ENCODE measurements at regions not wholly inside any gene's neighbourhood (a gene's known extent, or its start where the extent isn't known, plus 50 kb on each side); places are given as distances from the start of the nearest gene placed in this dataset.
"Not testable (repeated sequence)": the region's sequence is repeated elsewhere in the genome, so short reads cannot be mapped to it uniquely, and the experiment has no call there.

DNA sequence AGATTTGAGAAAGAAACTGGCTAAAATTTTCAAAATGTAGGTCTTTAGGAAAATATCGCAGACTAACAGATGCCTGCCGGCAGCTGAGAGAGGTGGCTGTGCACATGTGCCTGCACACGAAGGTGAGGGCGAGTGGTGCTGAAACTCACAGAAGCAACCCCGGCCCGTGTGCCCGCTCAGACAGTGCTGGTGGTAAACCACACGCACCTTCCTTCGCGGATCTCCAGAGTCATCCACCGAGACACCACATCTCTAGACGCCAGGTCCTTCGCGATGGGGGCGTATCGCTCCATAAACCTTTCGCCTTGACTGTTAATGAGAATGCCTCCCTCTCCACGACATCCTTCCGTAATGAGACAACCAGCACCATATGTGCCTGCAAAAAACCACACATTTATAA is 68.5 kb upstream of the TNK2 start:
- not testable (repeated sequence) for H3K9ac ChIP-seq (ENCODE audit: low read length in 5 of 5); H3K27ac ChIP-seq (ENCODE audit: low read depth, low read length); H3K27me3 ChIP-seq (ENCODE audit: control insufficient read depth in 5 of 5, insufficient read depth in 4 of 5, low read length in 5 of 5); H3K9me3 ChIP-seq (ENCODE audit: control insufficient read depth in 5 of 5, low read length in 5 of 5); H3K4me1 ChIP-seq (ENCODE audit: control insufficient read depth in 5 of 5, insufficient read depth in 5 of 5, low read length in 5 of 5); H3K4me3 ChIP-seq (ENCODE audit: low read depth in 1 of 5, low read length in 5 of 5)
- peaks cover 2 to 56% (median 40%) of the 10 kb centered on the region in 5 donors for H3K36me3 ChIP-seq (ENCODE audit: control insufficient read depth in 5 of 5, insufficient read depth in 5 of 5, low read length in 5 of 5)

DNA sequence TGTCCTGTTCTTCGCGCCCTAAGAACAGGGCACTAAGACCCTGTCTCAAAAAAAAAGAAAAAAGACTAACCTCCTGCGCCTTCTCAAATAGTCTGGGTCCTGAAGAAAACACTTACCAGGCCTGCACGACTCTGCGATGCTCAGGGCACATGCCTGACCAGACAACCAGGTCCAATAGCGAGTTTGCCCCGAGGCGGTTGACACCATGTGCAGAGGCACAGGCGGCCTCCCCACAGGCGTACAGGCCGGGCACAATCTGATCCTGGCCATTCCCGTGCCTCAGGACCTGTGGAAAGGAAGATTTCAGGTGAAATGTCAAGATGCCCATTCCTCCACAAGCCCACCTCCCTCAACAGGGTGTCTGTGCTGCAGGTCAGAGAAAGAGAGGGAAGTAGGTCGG is 65.9 kb upstream of the TNK2 start:
- peaks cover 2 to 67% (median 54%) of the 10 kb centered on the region in 5 donors for H3K36me3 ChIP-seq (ENCODE audit: control insufficient read depth in 5 of 5, insufficient read depth in 5 of 5, low read length in 5 of 5)
- not testable (repeated sequence) for H3K9me3 ChIP-seq (ENCODE audit: control insufficient read depth in 5 of 5, low read length in 5 of 5); H3K27ac ChIP-seq (ENCODE audit: low read depth, low read length); H3K4me1 ChIP-seq (ENCODE audit: control insufficient read depth in 5 of 5, insufficient read depth in 5 of 5, low read length in 5 of 5); H3K9ac ChIP-seq (ENCODE audit: low read length in 5 of 5); H3K4me3 ChIP-seq (ENCODE audit: low read depth in 1 of 5, low read length in 5 of 5); H3K27me3 ChIP-seq (ENCODE audit: control insufficient read depth in 5 of 5, insufficient read depth in 4 of 5, low read length in 5 of 5)

DNA sequence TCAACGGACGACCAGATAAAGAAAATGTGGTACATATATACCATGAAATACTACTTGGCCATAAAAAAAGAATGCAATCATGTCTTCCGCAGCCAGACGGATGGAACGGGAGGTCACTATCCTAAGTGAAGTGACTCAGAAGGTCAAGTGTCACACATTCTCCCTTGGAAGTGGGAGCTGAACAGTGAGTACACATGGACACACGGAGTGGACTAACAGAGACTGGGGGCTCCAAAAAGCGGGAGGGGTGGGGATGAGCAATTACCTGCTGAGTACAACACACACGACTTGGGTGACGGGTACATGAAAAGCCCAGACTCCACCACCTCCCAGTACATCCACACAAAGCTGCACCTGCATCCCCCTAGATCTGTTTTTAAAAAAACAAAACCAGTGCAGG is 62.5 kb upstream of the TNK2 start:
- not testable (repeated sequence) for H3K27me3 ChIP-seq (ENCODE audit: control insufficient read depth in 5 of 5, insufficient read depth in 4 of 5, low read length in 5 of 5); H3K4me3 ChIP-seq (ENCODE audit: low read depth in 1 of 5, low read length in 5 of 5); H3K27ac ChIP-seq (ENCODE audit: low read depth, low read length); H3K4me1 ChIP-seq (ENCODE audit: control insufficient read depth in 5 of 5, insufficient read depth in 5 of 5, low read length in 5 of 5); H3K9me3 ChIP-seq (ENCODE audit: control insufficient read depth in 5 of 5, low read length in 5 of 5); H3K9ac ChIP-seq (ENCODE audit: low read length in 5 of 5)
- H3K36me3 ChIP-seq (ENCODE audit: control insufficient read depth in 5 of 5, insufficient read depth in 5 of 5, low read length in 5 of 5), result peaks cover 0 to 61% (median 54%) of the 10 kb centered on the region in 5 donors

DNA sequence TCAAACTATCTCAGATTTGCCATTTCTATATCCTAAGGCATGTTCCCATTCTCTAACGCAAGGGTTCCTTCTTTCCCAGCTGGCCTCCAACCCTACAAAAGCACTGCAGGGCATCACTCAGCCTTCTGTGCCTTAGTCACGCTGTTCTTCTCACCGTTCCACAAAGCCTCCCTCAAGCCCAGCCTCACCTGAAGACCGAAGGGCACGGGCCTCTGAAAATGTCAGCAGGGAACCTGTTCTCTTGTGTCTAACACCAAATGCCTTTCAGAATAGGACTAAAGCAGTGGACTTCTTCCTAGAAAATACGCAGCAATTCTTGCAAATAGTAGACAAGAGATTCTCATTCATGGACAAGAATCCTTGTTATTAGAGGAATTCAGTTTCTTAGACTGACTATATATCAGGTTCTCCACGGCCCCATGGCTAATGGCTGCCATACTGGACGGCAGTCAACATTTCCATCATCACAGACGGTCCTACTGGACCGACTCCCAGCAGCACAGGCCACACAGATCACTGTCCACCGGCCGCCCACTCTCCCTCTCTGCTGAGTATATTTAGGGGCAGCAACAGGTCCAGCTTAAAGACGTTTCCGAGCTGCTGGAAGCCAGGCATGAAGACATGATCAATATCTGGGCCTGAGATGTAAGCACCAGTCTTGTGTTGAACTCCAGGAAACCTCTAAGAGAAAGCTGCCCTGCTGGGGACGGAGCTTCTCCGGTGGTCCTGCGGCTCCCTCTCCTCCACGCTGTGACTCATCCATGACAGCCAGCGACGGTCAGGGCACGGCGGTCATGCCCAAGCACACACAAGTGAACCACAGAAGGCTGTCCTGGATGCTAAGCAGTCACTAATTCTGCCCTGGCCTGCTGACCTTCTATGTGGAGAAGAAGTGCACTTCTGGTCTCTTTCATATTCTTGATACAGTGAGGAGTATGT is 61.8 kb upstream of the TNK2 start:
- H3K27ac ChIP-seq (ENCODE audit: low read depth, low read length); H3K9ac ChIP-seq (ENCODE audit: low read length in 5 of 5); H3K4me3 ChIP-seq (ENCODE audit: low read depth in 1 of 5, low read length in 5 of 5); H3K9me3 ChIP-seq (ENCODE audit: control insufficient read depth in 5 of 5, low read length in 5 of 5); H3K4me1 ChIP-seq (ENCODE audit: control insufficient read depth in 5 of 5, insufficient read depth in 5 of 5, low read length in 5 of 5); H3K27me3 ChIP-seq (ENCODE audit: control insufficient read depth in 5 of 5, insufficient read depth in 4 of 5, low read length in 5 of 5): not testable (repeated sequence)
- H3K36me3 ChIP-seq (ENCODE audit: control insufficient read depth in 5 of 5, insufficient read depth in 5 of 5, low read length in 5 of 5), result peaks cover 0 to 61% (median 52%) of the 10 kb centered on the region in 5 donors

DNA sequence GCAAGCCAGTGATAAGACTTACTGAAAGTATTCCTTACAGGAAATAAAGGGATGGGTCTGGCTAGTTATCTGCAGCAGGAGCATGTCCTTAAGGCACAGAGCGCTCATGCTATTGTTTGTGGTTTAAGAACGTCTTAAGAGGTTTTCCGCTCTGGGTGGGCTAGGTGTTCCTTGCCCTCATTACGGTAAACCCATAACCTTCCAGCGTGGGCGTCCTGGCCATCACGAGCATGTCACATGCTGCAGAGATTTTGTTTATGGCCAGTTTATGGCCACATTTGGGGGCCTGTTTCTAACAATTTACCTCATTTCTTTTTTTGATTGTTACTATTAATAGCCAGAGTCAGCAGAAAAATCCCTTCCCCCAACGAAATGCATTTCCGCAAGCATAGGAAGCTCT is 61.0 kb upstream of the TNK2 start:
- H3K4me3 ChIP-seq (ENCODE audit: low read depth in 1 of 5, low read length in 5 of 5); H3K9ac ChIP-seq (ENCODE audit: low read length in 5 of 5); H3K27me3 ChIP-seq (ENCODE audit: control insufficient read depth in 5 of 5, insufficient read depth in 4 of 5, low read length in 5 of 5); H3K27ac ChIP-seq (ENCODE audit: low read depth, low read length); H3K4me1 ChIP-seq (ENCODE audit: control insufficient read depth in 5 of 5, insufficient read depth in 5 of 5, low read length in 5 of 5); H3K9me3 ChIP-seq (ENCODE audit: control insufficient read depth in 5 of 5, low read length in 5 of 5): not testable (repeated sequence)
- peaks cover 0 to 60% (median 52%) of the 10 kb centered on the region in 5 donors for H3K36me3 ChIP-seq (ENCODE audit: control insufficient read depth in 5 of 5, insufficient read depth in 5 of 5, low read length in 5 of 5)

DNA sequence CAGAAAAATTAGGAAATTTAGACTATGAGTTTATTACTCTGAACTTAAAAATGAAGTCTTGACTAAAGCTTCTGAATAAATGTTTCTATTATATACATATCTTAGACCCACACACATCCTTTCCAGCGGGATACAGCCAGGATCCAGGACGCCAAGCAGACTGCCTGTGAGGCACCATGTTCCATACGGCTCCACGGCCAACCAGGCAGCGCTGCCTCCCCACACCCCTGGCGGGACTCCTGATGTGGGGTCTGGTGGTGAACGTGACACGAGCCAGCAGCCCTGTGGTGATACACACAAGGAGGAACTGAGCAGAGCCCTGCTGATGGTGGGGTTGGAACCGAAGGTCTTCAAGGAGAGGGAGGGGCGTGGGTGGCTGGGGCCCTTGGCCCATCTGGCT is 59.8 kb upstream of the TNK2 start:
- H3K27me3 ChIP-seq (ENCODE audit: control insufficient read depth in 5 of 5, insufficient read depth in 4 of 5, low read length in 5 of 5); H3K27ac ChIP-seq (ENCODE audit: low read depth, low read length); H3K9me3 ChIP-seq (ENCODE audit: control insufficient read depth in 5 of 5, low read length in 5 of 5); H3K9ac ChIP-seq (ENCODE audit: low read length in 5 of 5); H3K4me1 ChIP-seq (ENCODE audit: control insufficient read depth in 5 of 5, insufficient read depth in 5 of 5, low read length in 5 of 5); H3K4me3 ChIP-seq (ENCODE audit: low read depth in 1 of 5, low read length in 5 of 5): not testable (repeated sequence)
- peaks cover 0 to 56% (median 46%) of the 10 kb centered on the region in 5 donors for H3K36me3 ChIP-seq (ENCODE audit: control insufficient read depth in 5 of 5, insufficient read depth in 5 of 5, low read length in 5 of 5)

DNA sequence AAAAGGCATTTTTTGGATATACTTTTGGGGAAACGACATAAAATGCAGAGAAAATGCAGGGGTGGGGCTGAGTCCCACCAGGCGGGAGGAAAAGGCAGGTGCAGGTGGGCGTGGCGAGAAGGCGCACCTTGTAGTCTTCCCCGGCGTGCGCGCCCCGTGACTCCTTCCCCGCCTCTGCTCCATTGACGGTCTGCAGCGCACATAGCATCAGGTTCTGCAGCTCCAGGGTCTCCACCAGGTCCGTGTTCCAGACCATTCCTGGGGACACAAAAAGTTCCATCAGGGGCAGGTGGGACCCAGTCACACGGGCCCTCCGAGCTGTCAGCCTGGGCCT is 59.0 kb upstream of the TNK2 start:
- H3K36me3 ChIP-seq (ENCODE audit: control insufficient read depth in 5 of 5, insufficient read depth in 5 of 5, low read length in 5 of 5), result peaks cover 0 to 60% (median 50%) of the 10 kb centered on the region in 5 donors
- H3K9ac ChIP-seq (ENCODE audit: low read length in 5 of 5); H3K9me3 ChIP-seq (ENCODE audit: control insufficient read depth in 5 of 5, low read length in 5 of 5); H3K4me3 ChIP-seq (ENCODE audit: low read depth in 1 of 5, low read length in 5 of 5); H3K27ac ChIP-seq (ENCODE audit: low read depth, low read length); H3K27me3 ChIP-seq (ENCODE audit: control insufficient read depth in 5 of 5, insufficient read depth in 4 of 5, low read length in 5 of 5); H3K4me1 ChIP-seq (ENCODE audit: control insufficient read depth in 5 of 5, insufficient read depth in 5 of 5, low read length in 5 of 5): not testable (repeated sequence)

DNA sequence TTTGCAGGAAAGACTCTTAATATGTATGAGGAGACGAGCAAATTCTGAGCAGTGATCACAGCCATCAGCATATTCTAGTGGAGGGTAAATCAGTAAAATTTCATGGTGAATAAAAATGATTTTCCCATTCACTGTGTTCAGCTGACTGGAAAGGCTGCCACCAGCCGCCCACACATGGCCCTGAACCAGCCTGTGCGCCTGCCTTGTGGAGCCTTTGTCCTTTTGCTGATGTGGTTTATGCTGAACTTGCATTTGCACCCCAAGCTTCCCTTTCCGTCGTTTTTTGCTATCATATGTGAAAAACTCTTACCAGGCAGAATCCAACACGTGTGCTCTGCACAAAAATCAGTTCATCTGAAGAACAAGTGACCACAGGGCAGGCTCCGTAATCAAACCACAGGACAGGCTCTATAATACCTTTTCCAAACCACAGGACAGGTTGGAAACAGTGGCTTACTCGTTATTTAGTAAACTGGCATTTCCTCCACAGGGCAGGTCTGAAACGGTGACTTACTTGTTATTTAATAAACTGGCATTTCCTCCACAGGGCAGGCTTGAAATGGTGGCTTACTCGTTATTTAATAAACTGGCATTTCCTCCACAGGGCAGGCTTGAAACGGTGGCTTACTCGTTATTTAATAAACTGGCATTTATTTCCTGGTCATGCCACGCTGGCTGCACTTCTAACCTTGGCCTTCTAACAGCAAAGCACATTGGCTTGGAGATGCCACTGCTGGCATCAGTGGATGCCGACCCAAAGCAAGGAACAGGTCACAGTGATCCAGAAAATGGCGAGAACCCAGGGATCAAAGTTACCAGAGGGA is 58.4 kb upstream of the TNK2 start:
- H3K9ac ChIP-seq (ENCODE audit: low read length in 5 of 5); H3K27me3 ChIP-seq (ENCODE audit: control insufficient read depth in 5 of 5, insufficient read depth in 4 of 5, low read length in 5 of 5); H3K4me1 ChIP-seq (ENCODE audit: control insufficient read depth in 5 of 5, insufficient read depth in 5 of 5, low read length in 5 of 5); H3K9me3 ChIP-seq (ENCODE audit: control insufficient read depth in 5 of 5, low read length in 5 of 5); H3K4me3 ChIP-seq (ENCODE audit: low read depth in 1 of 5, low read length in 5 of 5); H3K27ac ChIP-seq (ENCODE audit: low read depth, low read length): not testable (repeated sequence)
- H3K36me3 ChIP-seq (ENCODE audit: control insufficient read depth in 5 of 5, insufficient read depth in 5 of 5, low read length in 5 of 5), result peaks cover 0 to 57% (median 48%) of the 10 kb centered on the region in 5 donors

DNA sequence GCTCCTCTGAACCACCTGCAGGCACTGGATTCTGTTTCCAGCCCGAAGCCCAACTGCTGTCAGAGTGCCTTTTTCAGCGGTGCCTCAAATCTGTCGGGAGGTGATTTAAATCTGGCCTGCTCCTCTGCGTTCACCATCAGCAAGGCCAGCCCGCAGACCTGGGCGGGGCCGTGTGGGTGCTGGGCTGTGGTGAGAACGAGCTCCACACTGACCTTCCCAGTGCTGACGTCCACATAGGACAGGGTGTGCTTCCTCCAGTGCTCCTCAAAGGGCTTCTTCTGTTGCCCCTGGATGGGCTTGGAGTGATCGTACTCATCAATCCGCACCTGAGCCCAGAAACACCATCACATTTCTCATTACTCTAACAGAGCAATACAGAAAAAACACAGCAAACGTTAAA is 56.9 kb upstream of the TNK2 start:
- H3K4me3 ChIP-seq (ENCODE audit: low read depth in 1 of 5, low read length in 5 of 5); H3K9me3 ChIP-seq (ENCODE audit: control insufficient read depth in 5 of 5, low read length in 5 of 5); H3K27ac ChIP-seq (ENCODE audit: low read depth, low read length); H3K9ac ChIP-seq (ENCODE audit: low read length in 5 of 5); H3K27me3 ChIP-seq (ENCODE audit: control insufficient read depth in 5 of 5, insufficient read depth in 4 of 5, low read length in 5 of 5); H3K4me1 ChIP-seq (ENCODE audit: control insufficient read depth in 5 of 5, insufficient read depth in 5 of 5, low read length in 5 of 5): not testable (repeated sequence)
- H3K36me3 ChIP-seq (ENCODE audit: control insufficient read depth in 5 of 5, insufficient read depth in 5 of 5, low read length in 5 of 5), result peaks cover 0 to 49% (median 35%) of the 10 kb centered on the region in 5 donors

DNA sequence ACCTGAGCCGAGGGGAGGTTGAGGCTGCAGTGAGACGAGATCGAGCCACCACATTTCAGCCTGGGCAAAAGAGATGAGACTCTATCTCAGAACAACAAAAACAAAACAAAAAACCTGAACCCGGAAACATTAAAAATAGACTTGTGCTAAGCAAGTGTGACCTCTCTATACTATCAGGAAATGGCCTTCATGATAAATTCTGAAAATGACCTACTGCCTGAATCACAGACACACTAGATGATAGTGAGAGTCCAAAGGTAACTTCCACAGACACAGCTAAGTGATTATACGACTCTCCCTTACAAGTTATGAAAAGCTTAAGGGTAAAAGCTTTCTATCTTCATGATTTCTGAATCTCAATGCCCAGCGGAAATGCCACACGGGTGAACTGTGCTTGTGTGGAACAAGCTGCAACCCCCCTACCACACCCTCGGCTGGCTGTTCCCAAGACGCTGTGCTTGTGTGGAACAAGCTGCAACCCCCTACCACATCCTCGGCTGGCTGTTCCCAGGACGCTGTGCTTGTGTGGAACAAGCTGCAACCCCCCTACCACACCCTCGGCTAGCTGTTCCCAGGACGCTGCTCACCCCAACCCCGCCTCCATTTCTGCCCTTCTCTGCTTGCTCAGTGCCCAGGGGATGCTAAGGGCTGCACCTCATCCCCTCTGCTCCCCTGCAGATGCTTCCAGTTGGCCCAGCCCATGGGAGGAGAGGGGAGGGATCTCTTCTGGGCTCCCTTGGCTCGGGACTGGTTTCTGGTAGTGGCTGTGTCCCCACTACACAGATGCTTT is 56.2 kb upstream of the TNK2 start:
- not testable (repeated sequence) for H3K4me3 ChIP-seq (ENCODE audit: low read depth in 1 of 5, low read length in 5 of 5); H3K27ac ChIP-seq (ENCODE audit: low read depth, low read length); H3K27me3 ChIP-seq (ENCODE audit: control insufficient read depth in 5 of 5, insufficient read depth in 4 of 5, low read length in 5 of 5); H3K9ac ChIP-seq (ENCODE audit: low read length in 5 of 5); H3K4me1 ChIP-seq (ENCODE audit: control insufficient read depth in 5 of 5, insufficient read depth in 5 of 5, low read length in 5 of 5); H3K9me3 ChIP-seq (ENCODE audit: control insufficient read depth in 5 of 5, low read length in 5 of 5)
- peaks cover 0 to 42% (median 30%) of the 10 kb centered on the region in 5 donors for H3K36me3 ChIP-seq (ENCODE audit: control insufficient read depth in 5 of 5, insufficient read depth in 5 of 5, low read length in 5 of 5)
